GM21423 (cell line): ENCODE measurements at regions not wholly inside any gene's neighbourhood (a gene's known extent, or its start where the extent isn't known, plus 50 kb on each side); places are given as distances from the start of the nearest gene placed in this dataset.

Experiments used
- ATAC-seq: cut with Tn5 transposase; IDR thresholded peaks from one replicate; pipeline ENCODE4 v1.9.1; 2021; ENCODE audit warnings: mild to moderate bottlenecking, moderate library complexity; ENCODE audit not compliant: unreplicated experiment

DNA sequence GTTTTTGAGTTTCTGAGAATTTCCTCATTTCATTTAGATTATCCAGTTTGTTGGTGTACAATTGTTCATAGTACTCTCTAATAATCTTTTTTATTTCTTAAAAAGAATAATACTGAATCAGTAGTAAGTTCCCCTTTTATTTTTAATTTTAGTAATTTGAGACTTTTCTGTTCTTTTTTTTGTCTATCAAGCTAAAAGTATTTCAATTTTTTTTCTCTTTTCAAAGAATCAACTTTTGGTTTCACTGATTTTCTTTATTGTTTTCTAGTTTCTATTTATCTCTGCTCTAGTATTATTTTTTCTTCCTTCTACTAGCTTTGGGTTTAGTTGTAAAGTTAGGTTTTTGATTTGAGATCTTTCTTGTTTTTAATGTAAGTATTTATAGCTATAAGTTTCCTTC is 60.6 kb upstream of the ARL15 start:
- no peak for ATAC-seq

DNA sequence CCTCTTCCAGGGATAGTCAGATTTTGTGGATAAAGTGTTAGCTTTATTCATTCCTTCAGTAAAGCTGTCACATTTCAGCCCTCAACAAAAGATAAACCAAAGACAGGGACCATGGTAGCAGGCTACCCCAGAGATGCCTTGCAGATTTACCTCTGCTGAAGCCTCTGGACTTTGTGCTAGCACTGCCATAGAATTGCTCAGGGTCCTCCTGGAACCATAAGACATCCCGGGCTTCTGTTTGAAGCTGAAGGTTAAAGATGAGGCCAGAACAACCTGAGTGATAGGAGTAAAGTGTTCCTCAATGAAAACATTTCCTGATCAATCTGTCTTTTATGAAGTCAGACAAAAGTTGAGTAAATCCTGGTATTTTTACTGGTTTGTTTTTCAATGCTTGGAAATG is 57.5 kb upstream of the ARL15 start:
- ATAC-seq = no peak

DNA sequence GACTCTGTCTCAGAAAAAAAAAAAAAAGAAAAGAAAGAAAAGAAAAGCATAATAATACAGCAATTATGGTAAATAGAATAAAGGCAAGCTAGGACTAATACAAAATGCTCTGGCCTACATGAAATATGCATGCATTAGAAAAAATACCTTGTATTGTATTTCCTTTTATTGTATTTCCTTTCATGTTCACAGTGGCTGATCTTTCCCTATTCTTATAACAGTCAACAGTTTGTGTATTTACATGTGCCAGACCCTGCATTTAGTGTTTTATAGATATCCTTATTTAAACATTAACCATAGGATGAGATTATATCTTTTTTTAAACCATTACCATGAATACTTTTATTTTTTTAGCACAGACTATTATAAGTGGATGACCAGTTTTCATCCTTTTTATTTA is 56.3 kb upstream of the ARL15 start:
- ATAC-seq = no peak

DNA sequence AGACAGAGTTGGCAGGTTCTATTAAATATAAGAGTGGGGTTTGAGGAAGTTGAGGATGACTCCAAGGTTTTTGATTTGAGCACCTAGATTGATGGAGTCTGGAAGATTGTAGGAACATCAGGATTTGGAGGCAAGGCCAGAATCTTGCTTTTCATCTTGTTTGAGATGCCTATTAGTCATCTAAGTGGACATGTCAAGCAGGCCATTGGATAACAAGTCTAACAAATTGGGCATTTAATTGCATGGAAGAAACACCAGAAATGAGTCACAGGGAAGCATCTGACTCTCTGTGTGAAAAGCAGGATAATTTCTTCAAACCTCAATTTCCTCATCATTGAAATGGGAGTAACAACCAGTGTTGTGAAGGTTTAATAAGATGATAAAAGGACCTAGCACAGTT is 53.3 kb upstream of the ARL15 start:
- ATAC-seq = no peak

DNA sequence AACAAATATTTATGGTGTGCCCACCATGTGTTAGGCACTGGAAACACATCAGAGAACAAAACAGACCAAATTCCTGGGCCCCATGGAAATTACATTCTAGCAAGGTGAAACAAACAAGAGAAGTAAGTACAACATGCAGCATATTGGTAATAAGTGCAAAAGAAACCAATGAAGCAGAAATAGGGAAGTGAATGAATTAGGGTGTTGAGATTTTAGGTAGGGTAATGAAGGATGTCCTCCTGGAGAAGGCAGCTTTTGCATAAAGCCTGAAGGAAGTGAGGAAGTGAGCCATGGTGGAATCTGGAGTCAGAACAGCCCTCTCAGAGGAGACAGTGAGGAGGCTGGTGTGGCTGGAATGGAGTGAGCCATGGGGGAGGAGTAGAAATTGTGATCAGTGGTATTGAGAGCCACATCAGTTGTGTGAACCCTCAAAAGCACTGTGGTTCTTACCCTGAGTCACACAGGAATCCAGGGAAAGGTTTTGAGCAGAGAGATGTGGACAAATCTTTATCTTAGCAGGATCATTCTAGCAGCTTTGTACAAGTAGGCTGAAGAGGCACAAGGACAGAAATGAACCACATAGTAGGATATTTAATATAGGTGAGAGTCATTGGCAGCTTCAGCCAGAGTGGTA is 52.7 kb upstream of the ARL15 start:
- ATAC-seq = no peak

DNA sequence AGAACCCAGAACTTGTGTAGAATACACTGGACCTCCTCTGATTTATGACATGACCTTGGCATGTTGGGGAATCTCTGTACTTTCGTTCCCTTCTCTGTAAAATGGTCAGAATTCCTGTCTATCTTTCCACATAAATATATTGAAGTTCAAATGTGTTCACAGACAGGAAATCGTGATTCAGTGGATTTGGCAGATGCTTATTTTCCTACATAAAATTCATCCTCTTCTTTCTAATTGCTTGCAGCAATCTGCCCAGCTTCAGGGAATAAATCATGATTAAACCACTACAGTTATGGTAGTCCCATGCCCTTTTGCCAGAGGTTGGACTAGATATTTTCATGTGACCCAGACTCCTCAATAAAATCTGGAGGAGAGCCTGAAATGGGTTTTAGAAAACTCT is 52.1 kb upstream of the ARL15 start:
- no peak for ATAC-seq

DNA sequence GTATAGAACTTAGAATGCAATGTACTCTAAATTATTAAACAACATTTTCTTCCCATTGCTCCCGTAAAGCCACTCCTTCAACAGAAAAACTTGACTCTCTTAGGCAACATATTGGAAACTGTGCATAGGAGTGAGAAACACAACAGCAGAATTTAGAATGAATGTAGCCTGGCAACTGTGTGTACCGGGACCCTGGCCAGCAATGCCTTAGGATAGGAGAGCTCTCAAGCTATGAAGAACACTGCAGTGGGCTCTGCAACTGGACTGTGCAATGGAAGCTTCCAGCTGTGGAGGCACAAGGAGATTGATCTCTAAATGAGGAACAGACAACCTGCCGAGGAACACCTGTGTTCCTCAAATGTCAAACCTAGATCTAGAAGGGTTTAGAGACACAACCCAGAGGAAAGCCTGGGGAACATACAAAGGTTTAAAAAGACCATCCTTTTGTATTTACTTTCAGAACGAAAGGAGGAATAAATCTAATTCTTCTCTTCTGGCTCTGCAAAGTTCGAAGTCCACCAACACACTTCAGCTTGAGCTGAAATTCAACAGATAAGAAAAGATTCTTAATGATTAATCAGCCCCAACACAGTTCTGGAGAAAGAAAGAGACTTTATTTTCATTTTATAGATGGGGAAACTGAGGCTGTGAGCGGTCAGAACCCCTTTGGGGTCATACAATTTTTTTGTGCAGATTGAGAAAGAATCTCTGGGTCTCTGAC is 51.5 kb upstream of the ARL15 start:
- no peak for ATAC-seq

DNA sequence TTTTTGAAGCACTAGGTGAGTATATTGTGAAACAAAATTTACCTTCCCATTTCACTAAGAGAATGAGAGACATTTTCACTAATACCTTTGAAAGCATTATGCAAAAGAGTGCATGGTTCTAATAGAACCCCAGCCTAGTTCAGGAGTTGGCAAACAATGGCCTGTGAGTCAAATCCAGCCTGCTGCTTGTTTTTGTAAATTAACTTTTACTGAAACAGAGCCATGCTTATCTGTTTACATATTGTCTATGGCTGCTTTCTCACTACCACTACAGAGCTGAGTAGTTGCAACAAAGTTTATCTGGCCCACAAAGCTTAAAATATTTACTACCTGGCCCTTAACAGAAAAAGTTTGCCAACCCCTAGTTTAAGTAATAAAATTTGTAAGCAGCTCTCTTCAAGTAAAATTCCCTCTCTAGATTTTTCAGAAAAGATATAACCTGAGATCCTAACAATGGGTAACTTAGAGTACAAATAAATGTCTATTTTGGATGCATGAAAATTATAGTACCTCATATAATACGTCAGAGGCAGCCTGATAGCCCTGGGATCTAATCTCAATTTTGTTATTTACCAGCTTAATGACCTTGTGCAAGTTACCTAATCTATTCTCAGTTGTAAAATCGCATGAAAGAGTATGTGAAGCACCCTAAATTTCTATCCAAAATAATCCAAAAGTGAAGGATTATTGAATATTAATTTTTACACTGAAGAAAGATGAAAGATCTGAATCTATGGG is 50.7 kb upstream of the ARL15 start:
- ATAC-seq = no peak
